GM23338 (cell line): ENCODE measurements at regions not wholly inside any gene's neighbourhood (a gene's known extent, or its start where the extent isn't known, plus 50 kb on each side); places are given as distances from the start of the nearest gene placed in this dataset.

Experiments used
- ATAC-seq: fragments of 200-7000 bp; cut with Tn5 transposase; 3 replicates; pipeline ENCODE4 v1.9.1; 2020
- DNase-seq: peaks from one replicate; pipeline ENCODE4 v3.0.0-alpha.2; 2015; ENCODE audit warnings: low spot score
- H2AFZ ChIP-seq: fragments of 200-600 bp; sonication (generic); 2 replicates; pipeline ENCODE4 v1.8.0; 2016; ENCODE audit warnings: antibody characterized with exemption, mild to moderate bottlenecking, moderate library complexity
- H3F3A ChIP-seq: fragments of 200-600 bp; sonication (generic); replicated peaks from 2 replicates; pipeline ENCODE4 v1.8.0; 2017; ENCODE audit warnings: antibody characterized with exemption, mixed run types, low read depth
- H3K27ac ChIP-seq: fragments of 200-600 bp; sonication (generic); 2 replicates; pipeline ENCODE4 v1.6.1; 2016; ENCODE audit warnings: low read depth
- H3K27me3 ChIP-seq: fragments of 200-600 bp; sonication (generic); 2 replicates; pipeline ENCODE4 v1.8.0; 2016; ENCODE audit warnings: mild to moderate bottlenecking, mixed run types, moderate library complexity; ENCODE audit not compliant: insufficient read depth
- H3K36me3 ChIP-seq: fragments of 200-600 bp; sonication (generic); 2 replicates; pipeline ENCODE4 v1.8.0; 2016; ENCODE audit warnings: mild to moderate bottlenecking; ENCODE audit not compliant: insufficient read depth
- H3K4me1 ChIP-seq: fragments of 200-600 bp; sonication (generic); 2 replicates; pipeline ENCODE4 v1.8.0; 2016; ENCODE audit warnings: mild to moderate bottlenecking, moderate library complexity; ENCODE audit not compliant: insufficient read depth
- H3K4me2 ChIP-seq: fragments of 200-600 bp; sonication (generic); 2 replicates; pipeline ENCODE4 v1.7.1; 2017; ENCODE audit warnings: mixed run types
- H3K4me3 ChIP-seq: fragments of 200-600 bp; sonication (generic); 2 replicates; pipeline ENCODE4 v1.6.1; 2016; ENCODE audit warnings: mixed run types
- H3K79me2 ChIP-seq: fragments of 200-600 bp; sonication (generic); replicated peaks from 2 replicates; pipeline ENCODE4 v1.8.0; 2017; ENCODE audit warnings: mild to moderate bottlenecking; ENCODE audit not compliant: insufficient read depth
- H3K9me2 ChIP-seq: fragments of 200-600 bp; sonication (generic); 2 replicates; pipeline ENCODE4 v1.8.0; 2017; ENCODE audit not compliant: insufficient read depth
- H4K20me1 ChIP-seq: fragments of 200-600 bp; sonication (generic); replicated peaks from 2 replicates; pipeline ENCODE4 v1.8.0; 2017; ENCODE audit warnings: mild to moderate bottlenecking; ENCODE audit not compliant: insufficient read depth
- H3K27ac Mint-ChIP-seq: 2 replicates; pipeline ENCODE4 v1.8.0; 2020; ENCODE audit warnings: inconsistent platforms, mild to moderate bottlenecking, moderate library complexity, mixed read lengths
- H3K27me3 Mint-ChIP-seq: 3 replicates; pipeline ENCODE4 v1.8.0; 2022; ENCODE audit warnings: low read depth, mild to moderate bottlenecking, moderate library complexity, mixed read lengths, inconsistent platforms; ENCODE audit not compliant: insufficient read depth, poor library complexity
- H3K36me3 Mint-ChIP-seq: 3 replicates; pipeline ENCODE4 v1.8.0; 2021; ENCODE audit warnings: low read depth, mild to moderate bottlenecking, inconsistent platforms, moderate library complexity, mixed read lengths
- H3K4me1 Mint-ChIP-seq: 3 replicates; pipeline ENCODE4 v1.8.0; 2020; ENCODE audit warnings: mild to moderate bottlenecking, inconsistent platforms, mixed read lengths
- H3K4me3 Mint-ChIP-seq: 3 replicates; pipeline ENCODE4 v1.8.0; 2021; ENCODE audit warnings: moderate library complexity, mild to moderate bottlenecking, inconsistent platforms, mixed read lengths
- H3K9me3 Mint-ChIP-seq: 3 replicates; pipeline ENCODE4 v1.8.0; 2020; ENCODE audit warnings: moderate library complexity, mild to moderate bottlenecking, inconsistent platforms, mixed read lengths
- CREB1 ChIP-seq: fragments of 250-450 bp; sonication (Bioruptor Pico); IDR thresholded peaks from 2 replicates; pipeline ENCODE4 v1.5.0; 2020; ENCODE audit warnings: low read depth, mild to moderate bottlenecking, moderate library complexity
- EZH2 ChIP-seq: fragments of 200-600 bp; sonication (generic); IDR thresholded peaks from one replicate; pipeline ENCODE4 v1.8.0; 2017; ENCODE audit warnings: antibody characterized with exemption, mild to moderate bottlenecking, low read depth; ENCODE audit not compliant: unreplicated experiment
- EZH2phosphoT487 ChIP-seq: fragments of 200-600 bp; sonication (generic); IDR thresholded peaks from one replicate; pipeline ENCODE4 v1.8.1; 2018; ENCODE audit warnings: antibody characterized with exemption; ENCODE audit not compliant: unreplicated experiment
- JUNB ChIP-seq: IDR thresholded peaks from one replicate; pipeline ENCODE4 v1.6.1; 2016; ENCODE audit warnings: antibody characterized with exemption; ENCODE audit not compliant: unreplicated experiment
- NANOG ChIP-seq: IDR thresholded peaks from 2 replicates; pipeline ENCODE4 v1.6.1; 2016; ENCODE audit warnings: antibody characterized with exemption, borderline replicate concordance
- POLR2AphosphoS5 ChIP-seq: IDR thresholded peaks from 2 replicates; pipeline ENCODE4 v1.6.1; 2016; ENCODE audit warnings: antibody characterized with exemption, low read depth
- STAT1 ChIP-seq: IDR thresholded peaks from one replicate; pipeline ENCODE4 v1.6.1; 2016; ENCODE audit warnings: antibody characterized with exemption; ENCODE audit not compliant: unreplicated experiment
- ZNF331 ChIP-seq: fragments of 250-450 bp; sonication (Bioruptor Pico); IDR thresholded peaks from 2 replicates; pipeline ENCODE4 v1.5.0; 2020; ENCODE audit warnings: low read depth, mild to moderate bottlenecking, moderate library complexity
- TF ChIP-seq, protein P1 (sequence below): fragments of 250-450 bp; sonication (Bioruptor Pico); IDR thresholded peaks from 2 replicates; pipeline ENCODE4 v1.5.0; 2020; ENCODE audit warnings: mild to moderate bottlenecking, moderate library complexity
- TF ChIP-seq, protein P2 (sequence below), 2 experiments: fragments of 200-600 bp in 1 of 2; sonication (generic) in 1 of 2; conservative IDR thresholded peaks; 2 replicates each; pipeline versions ENCODE4 v1.5.1 to v1.6.1; 2016 to 2017; ENCODE audit warnings: antibody characterized with exemption in 2 of 2, low read depth in 2 of 2, mild to moderate bottlenecking in 2 of 2, moderate library complexity in 1 of 2
- TF ChIP-seq, protein P3 (sequence below): IDR thresholded peaks from one replicate; pipeline ENCODE4 v1.6.1; 2018; ENCODE audit warnings: antibody characterized with exemption; ENCODE audit not compliant: unreplicated experiment

DNA sequence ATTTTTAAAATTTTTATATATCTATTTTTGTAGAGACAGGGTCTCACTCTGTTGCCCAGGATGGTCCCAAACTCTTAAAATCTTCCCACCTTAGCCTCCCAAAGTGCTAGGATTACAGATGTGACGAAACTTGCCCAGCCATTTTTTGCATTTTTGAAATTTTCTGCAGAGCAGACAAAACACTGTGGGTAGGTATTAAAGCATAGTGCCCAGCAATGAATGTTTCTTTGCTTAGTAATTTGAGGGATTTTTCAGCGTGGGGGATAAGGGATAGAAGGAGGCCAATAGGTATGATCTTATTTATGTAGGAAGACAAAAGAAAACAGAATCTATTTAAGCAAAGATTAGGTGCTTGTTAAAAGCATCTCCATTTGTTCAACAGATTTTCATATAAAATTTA lies 446.8 kb upstream of the DPH6 start:
- Mint-ChIP-seq H3K4me3 (no peak overlapping the region), H3K36me3 (peaks cover 3% of the 10 kb centered on the region; the same call in 2 of the 3 replicates), H3K4me1 (no peaks in the 10 kb centered on the region), H3K9me3 (peaks cover 13% of the 10 kb centered on the region; the same call in 2 of the 3 replicates), H3K27me3 (no peaks in the 10 kb centered on the region), H3K27ac (no peak overlapping the region)
- Histone ChIP-seq H3K4me2 (no peak overlapping the region), H3F3A (no peaks in the 10 kb centered on the region), H2AFZ (no peak overlapping the region), H3K27me3 (no peaks in the 10 kb centered on the region), H3K9me2 (peaks cover 6% of the 10 kb centered on the region), H3K36me3 (no peaks in the 10 kb centered on the region), H3K4me3 (no peak overlapping the region), H3K4me1 (no peaks in the 10 kb centered on the region), H3K79me2 (no peaks in the 10 kb centered on the region), H4K20me1 (no peaks in the 10 kb centered on the region), H3K27ac (no peak overlapping the region)
- ATAC-seq (no peak), DNase-seq (no peak)
- TF ChIP-seq CREB1 (CRISPR knock-in tag) (no peak), POLR2AphosphoS5 (no peak), JUNB (no peak), EZH2 (no peak), NANOG (no peak), EZH2phosphoT487 (no peak)
- TF ChIP-seq, protein P1, sequence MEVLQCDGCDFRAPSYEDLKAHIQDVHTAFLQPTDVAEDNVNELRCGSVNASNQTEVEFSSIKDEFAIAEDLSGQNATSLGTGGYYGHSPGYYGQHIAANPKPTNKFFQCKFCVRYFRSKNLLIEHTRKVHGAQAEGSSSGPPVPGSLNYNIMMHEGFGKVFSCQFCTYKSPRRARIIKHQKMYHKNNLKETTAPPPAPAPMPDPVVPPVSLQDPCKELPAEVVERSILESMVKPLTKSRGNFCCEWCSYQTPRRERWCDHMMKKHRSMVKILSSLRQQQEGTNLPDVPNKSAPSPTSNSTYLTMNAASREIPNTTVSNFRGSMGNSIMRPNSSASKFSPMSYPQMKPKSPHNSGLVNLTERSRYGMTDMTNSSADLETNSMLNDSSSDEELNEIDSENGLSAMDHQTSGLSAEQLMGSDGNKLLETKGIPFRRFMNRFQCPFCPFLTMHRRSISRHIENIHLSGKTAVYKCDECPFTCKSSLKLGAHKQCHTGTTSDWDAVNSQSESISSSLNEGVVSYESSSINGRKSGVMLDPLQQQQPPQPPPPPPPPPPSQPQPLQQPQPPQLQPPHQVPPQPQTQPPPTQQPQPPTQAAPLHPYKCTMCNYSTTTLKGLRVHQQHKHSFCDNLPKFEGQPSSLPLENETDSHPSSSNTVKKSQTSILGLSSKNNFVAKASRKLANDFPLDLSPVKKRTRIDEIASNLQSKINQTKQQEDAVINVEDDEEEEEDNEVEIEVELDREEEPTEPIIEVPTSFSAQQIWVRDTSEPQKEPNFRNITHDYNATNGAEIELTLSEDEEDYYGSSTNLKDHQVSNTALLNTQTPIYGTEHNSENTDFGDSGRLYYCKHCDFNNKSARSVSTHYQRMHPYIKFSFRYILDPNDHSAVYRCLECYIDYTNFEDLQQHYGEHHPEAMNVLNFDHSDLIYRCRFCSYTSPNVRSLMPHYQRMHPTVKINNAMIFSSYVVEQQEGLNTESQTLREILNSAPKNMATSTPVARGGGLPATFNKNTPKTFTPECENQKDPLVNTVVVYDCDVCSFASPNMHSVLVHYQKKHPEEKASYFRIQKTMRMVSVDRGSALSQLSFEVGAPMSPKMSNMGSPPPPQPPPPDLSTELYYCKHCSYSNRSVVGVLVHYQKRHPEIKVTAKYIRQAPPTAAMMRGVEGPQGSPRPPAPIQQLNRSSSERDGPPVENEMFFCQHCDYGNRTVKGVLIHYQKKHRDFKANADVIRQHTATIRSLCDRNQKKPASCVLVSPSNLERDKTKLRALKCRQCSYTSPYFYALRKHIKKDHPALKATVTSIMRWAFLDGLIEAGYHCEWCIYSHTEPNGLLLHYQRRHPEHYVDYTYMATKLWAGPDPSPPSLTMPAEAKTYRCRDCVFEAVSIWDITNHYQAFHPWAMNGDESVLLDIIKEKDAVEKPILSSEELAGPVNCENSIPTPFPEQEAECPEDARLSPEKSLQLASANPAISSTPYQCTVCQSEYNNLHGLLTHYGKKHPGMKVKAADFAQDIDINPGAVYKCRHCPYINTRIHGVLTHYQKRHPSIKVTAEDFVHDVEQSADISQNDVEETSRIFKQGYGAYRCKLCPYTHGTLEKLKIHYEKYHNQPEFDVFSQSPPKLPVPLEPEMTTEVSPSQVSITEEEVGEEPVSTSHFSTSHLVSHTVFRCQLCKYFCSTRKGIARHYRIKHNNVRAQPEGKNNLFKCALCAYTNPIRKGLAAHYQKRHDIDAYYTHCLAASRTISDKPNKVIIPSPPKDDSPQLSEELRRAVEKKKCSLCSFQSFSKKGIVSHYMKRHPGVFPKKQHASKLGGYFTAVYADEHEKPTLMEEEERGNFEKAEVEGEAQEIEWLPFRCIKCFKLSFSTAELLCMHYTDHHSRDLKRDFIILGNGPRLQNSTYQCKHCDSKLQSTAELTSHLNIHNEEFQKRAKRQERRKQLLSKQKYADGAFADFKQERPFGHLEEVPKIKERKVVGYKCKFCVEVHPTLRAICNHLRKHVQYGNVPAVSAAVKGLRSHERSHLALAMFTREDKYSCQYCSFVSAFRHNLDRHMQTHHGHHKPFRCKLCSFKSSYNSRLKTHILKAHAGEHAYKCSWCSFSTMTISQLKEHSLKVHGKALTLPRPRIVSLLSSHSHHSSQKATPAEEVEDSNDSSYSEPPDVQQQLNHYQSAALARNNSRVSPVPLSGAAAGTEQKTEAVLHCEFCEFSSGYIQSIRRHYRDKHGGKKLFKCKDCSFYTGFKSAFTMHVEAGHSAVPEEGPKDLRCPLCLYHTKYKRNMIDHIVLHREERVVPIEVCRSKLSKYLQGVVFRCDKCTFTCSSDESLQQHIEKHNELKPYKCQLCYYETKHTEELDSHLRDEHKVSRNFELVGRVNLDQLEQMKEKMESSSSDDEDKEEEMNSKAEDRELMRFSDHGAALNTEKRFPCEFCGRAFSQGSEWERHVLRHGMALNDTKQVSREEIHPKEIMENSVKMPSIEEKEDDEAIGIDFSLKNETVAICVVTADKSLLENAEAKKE (CRISPR knock-in tag): no peak

DNA sequence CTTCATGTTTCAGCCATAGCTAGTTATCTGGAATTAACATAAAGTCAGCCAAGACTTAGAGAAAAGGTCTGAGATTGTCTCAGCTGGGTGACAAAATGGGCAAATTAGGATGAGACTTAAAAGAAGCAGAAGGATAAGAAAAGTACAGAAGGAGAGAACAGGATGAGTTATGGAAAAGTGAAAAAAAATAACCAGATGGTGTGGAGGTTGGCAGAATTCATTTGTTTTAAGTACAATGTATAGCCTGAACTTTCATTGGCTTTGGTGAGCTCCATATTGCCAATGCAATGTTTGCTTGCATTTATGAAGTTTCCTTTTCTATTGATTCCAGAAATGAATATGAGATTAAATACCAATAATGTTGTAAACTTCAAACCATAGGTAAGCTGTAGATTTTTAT lies 447.2 kb upstream of the DPH6 start:
- Histone ChIP-seq H4K20me1 (no peaks in the 10 kb centered on the region), H3K4me2 (no peak overlapping the region), H3K36me3 (no peaks in the 10 kb centered on the region), H2AFZ (no peak overlapping the region), H3K9me2 (peaks cover 6% of the 10 kb centered on the region), H3K79me2 (no peaks in the 10 kb centered on the region), H3K4me1 (no peaks in the 10 kb centered on the region), H3K27ac (no peak overlapping the region), H3K27me3 (no peaks in the 10 kb centered on the region), H3K4me3 (no peak overlapping the region), H3F3A (no peaks in the 10 kb centered on the region)
- Mint-ChIP-seq H3K4me3 (no peak overlapping the region), H3K36me3 (peaks cover 3% of the 10 kb centered on the region; the same call in 2 of the 3 replicates), H3K9me3 (peaks cover 13% of the 10 kb centered on the region; the same call in 2 of the 3 replicates), H3K27me3 (no peaks in the 10 kb centered on the region), H3K27ac (no peak overlapping the region), H3K4me1 (no peaks in the 10 kb centered on the region)
- ATAC-seq (no peak), DNase-seq (no peak)
- TF ChIP-seq EZH2phosphoT487 (no peak), EZH2 (no peak), JUNB (no peak), STAT1 (no peak), NANOG (no peak), CREB1 (CRISPR knock-in tag) (no peak), ZNF331 (no peak)
- TF ChIP-seq, protein P2, sequence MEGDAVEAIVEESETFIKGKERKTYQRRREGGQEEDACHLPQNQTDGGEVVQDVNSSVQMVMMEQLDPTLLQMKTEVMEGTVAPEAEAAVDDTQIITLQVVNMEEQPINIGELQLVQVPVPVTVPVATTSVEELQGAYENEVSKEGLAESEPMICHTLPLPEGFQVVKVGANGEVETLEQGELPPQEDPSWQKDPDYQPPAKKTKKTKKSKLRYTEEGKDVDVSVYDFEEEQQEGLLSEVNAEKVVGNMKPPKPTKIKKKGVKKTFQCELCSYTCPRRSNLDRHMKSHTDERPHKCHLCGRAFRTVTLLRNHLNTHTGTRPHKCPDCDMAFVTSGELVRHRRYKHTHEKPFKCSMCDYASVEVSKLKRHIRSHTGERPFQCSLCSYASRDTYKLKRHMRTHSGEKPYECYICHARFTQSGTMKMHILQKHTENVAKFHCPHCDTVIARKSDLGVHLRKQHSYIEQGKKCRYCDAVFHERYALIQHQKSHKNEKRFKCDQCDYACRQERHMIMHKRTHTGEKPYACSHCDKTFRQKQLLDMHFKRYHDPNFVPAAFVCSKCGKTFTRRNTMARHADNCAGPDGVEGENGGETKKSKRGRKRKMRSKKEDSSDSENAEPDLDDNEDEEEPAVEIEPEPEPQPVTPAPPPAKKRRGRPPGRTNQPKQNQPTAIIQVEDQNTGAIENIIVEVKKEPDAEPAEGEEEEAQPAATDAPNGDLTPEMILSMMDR (conservative IDR thresholded peaks at IDR 0.05; ENCODE audit: low read depth in 2 of 2): no peak
- TF ChIP-seq, protein P3, sequence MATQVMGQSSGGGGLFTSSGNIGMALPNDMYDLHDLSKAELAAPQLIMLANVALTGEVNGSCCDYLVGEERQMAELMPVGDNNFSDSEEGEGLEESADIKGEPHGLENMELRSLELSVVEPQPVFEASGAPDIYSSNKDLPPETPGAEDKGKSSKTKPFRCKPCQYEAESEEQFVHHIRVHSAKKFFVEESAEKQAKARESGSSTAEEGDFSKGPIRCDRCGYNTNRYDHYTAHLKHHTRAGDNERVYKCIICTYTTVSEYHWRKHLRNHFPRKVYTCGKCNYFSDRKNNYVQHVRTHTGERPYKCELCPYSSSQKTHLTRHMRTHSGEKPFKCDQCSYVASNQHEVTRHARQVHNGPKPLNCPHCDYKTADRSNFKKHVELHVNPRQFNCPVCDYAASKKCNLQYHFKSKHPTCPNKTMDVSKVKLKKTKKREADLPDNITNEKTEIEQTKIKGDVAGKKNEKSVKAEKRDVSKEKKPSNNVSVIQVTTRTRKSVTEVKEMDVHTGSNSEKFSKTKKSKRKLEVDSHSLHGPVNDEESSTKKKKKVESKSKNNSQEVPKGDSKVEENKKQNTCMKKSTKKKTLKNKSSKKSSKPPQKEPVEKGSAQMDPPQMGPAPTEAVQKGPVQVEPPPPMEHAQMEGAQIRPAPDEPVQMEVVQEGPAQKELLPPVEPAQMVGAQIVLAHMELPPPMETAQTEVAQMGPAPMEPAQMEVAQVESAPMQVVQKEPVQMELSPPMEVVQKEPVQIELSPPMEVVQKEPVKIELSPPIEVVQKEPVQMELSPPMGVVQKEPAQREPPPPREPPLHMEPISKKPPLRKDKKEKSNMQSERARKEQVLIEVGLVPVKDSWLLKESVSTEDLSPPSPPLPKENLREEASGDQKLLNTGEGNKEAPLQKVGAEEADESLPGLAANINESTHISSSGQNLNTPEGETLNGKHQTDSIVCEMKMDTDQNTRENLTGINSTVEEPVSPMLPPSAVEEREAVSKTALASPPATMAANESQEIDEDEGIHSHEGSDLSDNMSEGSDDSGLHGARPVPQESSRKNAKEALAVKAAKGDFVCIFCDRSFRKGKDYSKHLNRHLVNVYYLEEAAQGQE: no peak
